HEK293T (cell line): ENCODE measurements at regions not wholly inside any gene's neighbourhood (a gene's known extent, or its start where the extent isn't known, plus 50 kb on each side); places are given as distances from the start of the nearest gene placed in this dataset.

Source experiments
- CTCF ChIA-PET: fragments of 350-600 bp; formaldehyde crosslinking; extraction: SDS; loops from one replicate; lab custom pipeline; 2021; ENCODE audit warnings: antibody characterized with exemption, inconsistent platforms; lab: Yijun Ruan, JAX
- POLR2A ChIA-PET: fragments of 350-600 bp; formaldehyde crosslinking; extraction: SDS; loops from one replicate; lab custom pipeline; 2020; ENCODE audit warnings: antibody characterized with exemption, inconsistent platforms; lab: Yijun Ruan, JAX
- DNase-seq: peaks from one replicate; pipeline ENCODE4 v3.0.0; 2012; ENCODE audit warnings: mixed read lengths; ENCODE audit errors: extremely low spot score
- ARNT ChIP-seq: fragments of 450-650 bp; IDR thresholded peaks from 2 replicates; pipeline ENCODE4 v1.6.1; 2017; ENCODE audit warnings: mild to moderate bottlenecking
- BHLHE40 ChIP-seq: fragments of 450-650 bp; IDR thresholded peaks from 2 replicates; pipeline ENCODE4 v1.6.1; 2016; ENCODE audit warnings: mild to moderate bottlenecking, moderate library complexity, borderline replicate concordance
- CTBP1 ChIP-seq: fragments of 450-650 bp; IDR thresholded peaks from 2 replicates; pipeline ENCODE4 v1.6.1; 2016; ENCODE audit warnings: borderline replicate concordance
- ELF4 ChIP-seq: fragments of 450-650 bp; IDR thresholded peaks from 2 replicates; pipeline ENCODE4 v1.6.1; 2017; ENCODE audit warnings: antibody characterized with exemption
- FOXA1 ChIP-seq: fragments of 450-650 bp; IDR thresholded peaks from 2 replicates; pipeline ENCODE4 v1.6.1; 2016; ENCODE audit warnings: mild to moderate bottlenecking
- FOXK2 ChIP-seq: fragments of 450-650 bp; IDR thresholded peaks from 2 replicates; pipeline ENCODE4 v1.6.1; 2016; ENCODE audit warnings: mild to moderate bottlenecking
- FOXM1 ChIP-seq: fragments of 450-650 bp; IDR thresholded peaks from 2 replicates; pipeline ENCODE4 v1.6.1; 2017; ENCODE audit warnings: mild to moderate bottlenecking, borderline replicate concordance
- HDGF ChIP-seq: fragments of 450-650 bp; IDR thresholded peaks from 2 replicates; pipeline ENCODE4 v1.6.1; 2017; ENCODE audit warnings: antibody characterized with exemption, borderline replicate concordance
- L3MBTL2 ChIP-seq: fragments of 450-650 bp; conservative IDR thresholded peaks from 2 replicates; pipeline ENCODE4 v1.6.1; 2016; ENCODE audit warnings: mild to moderate bottlenecking
- LEF1 ChIP-seq: fragments of 450-650 bp; IDR thresholded peaks from 2 replicates; pipeline ENCODE4 v1.6.1; 2017; ENCODE audit warnings: mild to moderate bottlenecking, borderline replicate concordance
- NFRKB ChIP-seq: fragments of 450-650 bp; IDR thresholded peaks from 2 replicates; pipeline ENCODE4 v1.6.1; 2016; ENCODE audit warnings: mild to moderate bottlenecking, moderate library complexity
- SP1 ChIP-seq: fragments of 450-650 bp; IDR thresholded peaks from 2 replicates; pipeline ENCODE4 v1.6.1; 2017
- SUZ12 ChIP-seq: fragments of 450-650 bp; IDR thresholded peaks from 2 replicates; pipeline ENCODE4 v1.6.1; 2016; ENCODE audit warnings: mild to moderate bottlenecking
- TARDBP ChIP-seq: fragments of 450-650 bp; IDR thresholded peaks from 2 replicates; pipeline ENCODE4 v1.6.1; 2016
- ZNF384 ChIP-seq: fragments of 450-650 bp; IDR thresholded peaks from 2 replicates; pipeline ENCODE4 v1.6.1; 2016
- TF ChIP-seq, protein P1 (sequence below): fragments of 450-650 bp; IDR thresholded peaks from 2 replicates; pipeline ENCODE4 v1.6.1; 2016

DNA sequence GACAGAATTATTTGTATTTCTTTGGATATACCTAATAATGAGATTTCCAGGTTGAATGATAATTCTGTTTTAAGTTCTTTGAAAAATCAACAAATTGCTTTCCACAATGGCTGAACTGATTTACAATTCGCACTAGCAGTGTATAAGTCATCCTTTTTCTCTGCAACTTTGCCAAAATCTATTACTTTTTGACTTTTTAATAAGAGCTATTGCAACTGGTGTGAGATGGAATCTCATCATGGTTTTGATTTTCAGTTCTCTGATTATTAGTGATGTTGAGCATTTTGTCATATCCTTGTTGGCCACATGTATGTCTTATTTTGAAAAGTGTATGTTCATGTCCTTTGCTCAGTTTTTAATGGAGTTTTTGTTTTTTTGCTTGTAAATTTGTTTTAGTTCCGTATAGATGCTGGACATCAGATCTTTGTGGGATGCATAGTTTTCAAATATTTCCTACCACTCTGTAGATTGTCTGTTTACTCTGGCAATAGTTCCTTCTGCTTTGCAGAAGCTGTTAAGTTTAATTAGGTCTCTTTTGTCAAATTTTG is 409.8 kb upstream of the CITED2 start:
- CTCF ChIA-PET = interaction anchor here (0.6 kb wide), 1 partner anchor 8 kb away, joined by 3 read pairs; no protein-coding TSS in a partner anchor
- POLR2A ChIA-PET = no interaction called here
- no peak for DNase-seq
- no peak for TF ChIP-seq ELF4
- no peak for TF ChIP-seq HDGF
- TF ChIP-seq SUZ12 = no peak
- no peak for TF ChIP-seq FOXM1
- TF ChIP-seq LEF1 = no peak
- TF ChIP-seq FOXA1 = no peak
- no peak for TF ChIP-seq L3MBTL2
- TF ChIP-seq FOXK2 = no peak
- TF ChIP-seq TARDBP = no peak
- TF ChIP-seq, protein P1, sequence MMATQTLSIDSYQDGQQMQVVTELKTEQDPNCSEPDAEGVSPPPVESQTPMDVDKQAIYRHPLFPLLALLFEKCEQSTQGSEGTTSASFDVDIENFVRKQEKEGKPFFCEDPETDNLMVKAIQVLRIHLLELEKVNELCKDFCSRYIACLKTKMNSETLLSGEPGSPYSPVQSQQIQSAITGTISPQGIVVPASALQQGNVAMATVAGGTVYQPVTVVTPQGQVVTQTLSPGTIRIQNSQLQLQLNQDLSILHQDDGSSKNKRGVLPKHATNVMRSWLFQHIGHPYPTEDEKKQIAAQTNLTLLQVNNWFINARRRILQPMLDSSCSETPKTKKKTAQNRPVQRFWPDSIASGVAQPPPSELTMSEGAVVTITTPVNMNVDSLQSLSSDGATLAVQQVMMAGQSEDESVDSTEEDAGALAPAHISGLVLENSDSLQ = no peak
- TF ChIP-seq SP1 = no peak
- TF ChIP-seq CTBP1 = no peak
- TF ChIP-seq ZNF384 = no peak
- TF ChIP-seq BHLHE40 = no peak
- TF ChIP-seq NFRKB = no peak
- TF ChIP-seq ARNT = no peak

- CTCF ChIA-PET = interaction anchor here (0.7 kb wide), 2 partner anchors 305 to 1939 kb away, joined by 3 read pairs; no protein-coding TSS in a partner anchor
- POLR2A ChIA-PET = interaction anchor here (2.2 kb wide), 1 partner anchor 406 kb away, joined by 7 read pairs; the partner anchor contains the start of gene CITED2
Observed at GRCh38 chr6:139779988-139780774, 405.7 kb upstream of the CITED2 start.

GRCh38 chr6:139778688-139779087 is 404.2 kb upstream of the CITED2 start:
- ChIA-PET POLR2A (interaction anchor here (2.2 kb wide), 1 partner anchor 404 kb away, joined by 7 read pairs; the partner anchor contains the start of gene CITED2), CTCF (interaction anchor here (0.6 to 1.5 kb wide), 3 partner anchors 11 to 406 kb away, joined by 3 to 4 read pairs (median 4); no protein-coding TSS in a partner anchor)
- TF ChIP-seq HDGF (no peak), FOXA1 (no peak), L3MBTL2 (no peak), FOXK2 (no peak), ARNT (no peak), SP1 (no peak), ELF4 (no peak), TARDBP (no peak), NFRKB (no peak), FOXM1 (no peak), LEF1 (no peak), ZNF384 (no peak), BHLHE40 (no peak), SUZ12 (no peak), CTBP1 (no peak)
- TF ChIP-seq, protein P1 = no peak
- DNase-seq = no peak

More at GRCh38 chr6:139779988-139780774, 405.7 kb upstream of the CITED2 start:
- no peak for DNase-seq
- TF ChIP-seq, protein P1 = no peak
- no peak for TF ChIP-seq NFRKB
- TF ChIP-seq ZNF384 = no peak
- TF ChIP-seq CTBP1 = no peak
- TF ChIP-seq SP1 = no peak
- TF ChIP-seq LEF1 = no peak
- TF ChIP-seq L3MBTL2 = no peak
- no peak for TF ChIP-seq BHLHE40
- no peak for TF ChIP-seq ARNT
- no peak for TF ChIP-seq FOXM1
- TF ChIP-seq SUZ12 = no peak
- TF ChIP-seq FOXK2 = no peak
- TF ChIP-seq TARDBP = no peak
- TF ChIP-seq HDGF = no peak
- no peak for TF ChIP-seq ELF4
- no peak for TF ChIP-seq FOXA1

GRCh38 chr6:139778106-139778505 is 403.7 kb upstream of the CITED2 start:
- TF ChIP-seq FOXM1 (no peak), ZNF384 (no peak), SP1 (no peak), HDGF (no peak), TARDBP (no peak), NFRKB (no peak), FOXA1 (no peak), SUZ12 (no peak), BHLHE40 (no peak)
- DNase-seq = no peak
- CTCF ChIA-PET = interaction anchor here (1.5 kb wide), 1 partner anchor 405 kb away, joined by 4 read pairs; no protein-coding TSS in a partner anchor
- POLR2A ChIA-PET = interaction anchor here (0.6 to 2.2 kb wide), 2 partner anchors 404 kb away, joined by 4 to 7 read pairs; partner anchors contain the start of gene CITED2

GRCh38 chr6:139777202-139777970 is 402.9 kb upstream of the CITED2 start:
- no peak for DNase-seq
- TF ChIP-seq FOXK2 = no peak
- TF ChIP-seq, protein P1 = no peak
- ChIA-PET CTCF (no interaction called here), POLR2A (interaction anchor here (0.6 kb wide), 1 partner anchor 403 kb away, joined by 4 read pairs; the partner anchor contains the start of gene CITED2)
